A673 (cell line): ENCODE measurements at regions not wholly inside any gene's neighbourhood (a gene's known extent, or its start where the extent isn't known, plus 50 kb on each side); places are given as distances from the start of the nearest gene placed in this dataset.

Experiments
- BruUV-seq: library from RNA; stranded (reverse); fragments of 400-500 nt; replicated peaks from 2 replicates; lab custom pipeline; 2021; lab: Mats Ljungman, UMichigan
- CTCF ChIA-PET: fragments of 300-600 bp; sonication (Branson Sonifier 250); formaldehyde crosslinking; loops from one replicate; lab custom pipeline; 2022; ENCODE audit warnings: antibody characterized with exemption; lab: Charles Lee
- POLR2A ChIA-PET: fragments of 300-600 bp; sonication (Branson Sonifier 250); formaldehyde crosslinking; loops from one replicate; lab custom pipeline; 2022; ENCODE audit warnings: antibody characterized with exemption; ENCODE audit not compliant: low non-redundant PET; lab: Charles Lee
- DNase-seq: peaks from one replicate; pipeline ENCODE4 v3.0.0-alpha.2; 2015; ENCODE audit warnings: low spot score
- H3K27ac ChIP-seq: fragments of 200-600 bp; sonication (generic); 2 replicates; pipeline ENCODE4 v1.5.1; 2016; ENCODE audit warnings: mixed run types, low read depth, mild to moderate bottlenecking, mixed read lengths, antibody characterized with exemption, low read length; ENCODE audit not compliant: poor library complexity, severe bottlenecking
- H3K27me3 ChIP-seq: fragments of 200-600 bp; sonication (generic); replicated peaks from 2 replicates; pipeline ENCODE4 v1.6.1; 2017; ENCODE audit warnings: mixed run types, low read depth, mild to moderate bottlenecking, mixed read lengths, antibody characterized with exemption, low read length; ENCODE audit not compliant: insufficient read depth, poor library complexity
- H3K36me3 ChIP-seq: fragments of 200-600 bp; sonication (generic); 2 replicates; pipeline ENCODE4 v1.6.1; 2016; ENCODE audit warnings: mixed run types, mild to moderate bottlenecking, mixed read lengths, antibody characterized with exemption, low read length; ENCODE audit not compliant: insufficient read depth, poor library complexity, severe bottlenecking
- H3K4me1 ChIP-seq: fragments of 200-600 bp; sonication (generic); 2 replicates; pipeline ENCODE4 v1.6.1; 2017; ENCODE audit warnings: mixed run types, mild to moderate bottlenecking, mixed read lengths, antibody characterized with exemption, low read length; ENCODE audit not compliant: insufficient read depth, poor library complexity, severe bottlenecking
- H3K4me3 ChIP-seq: fragments of 200-600 bp; sonication (generic); 2 replicates; pipeline ENCODE4 v1.5.1; 2016; ENCODE audit warnings: low read depth, mixed run types, mild to moderate bottlenecking, mixed read lengths, low read length; ENCODE audit not compliant: poor library complexity, severe bottlenecking
- H3K9me3 ChIP-seq: fragments of 200-600 bp; sonication (generic); 2 replicates; pipeline ENCODE4 v1.6.1; 2016; ENCODE audit warnings: mixed run types, low read depth, mild to moderate bottlenecking, mixed read lengths, antibody characterized with exemption, low read length; ENCODE audit not compliant: poor library complexity, severe bottlenecking
- CTCF ChIP-seq: fragments of 300-800, 200-600 bp; sonication (generic); conservative IDR thresholded peaks from 2 replicates; pipeline ENCODE4 v1.5.1; 2017; ENCODE audit warnings: low read depth, mild to moderate bottlenecking, antibody characterized with exemption, low read length, moderate library complexity, mixed read lengths
- EZH2 ChIP-seq: fragments of 200-600 bp; sonication (generic); IDR thresholded peaks from 2 replicates; pipeline ENCODE4 v1.6.1; 2017; ENCODE audit warnings: borderline replicate concordance, low read depth, mild to moderate bottlenecking, mixed read lengths, antibody characterized with exemption, low read length; ENCODE audit not compliant: poor library complexity, severe bottlenecking
- intact Hi-C: fragments of 100-400 bp; cut with micrococcal nuclease; formaldehyde crosslinking; loops from one replicate; pipeline ENCODE4 v1.10.0; 2022; ENCODE audit not compliant: unreplicated experiment

- Histone ChIP-seq H3K27me3 (no peaks in the 10 kb centered on the region), H3K27ac (no peak overlapping the region), H3K4me1 (no peaks in the 10 kb centered on the region), H3K9me3 (no peaks in the 10 kb centered on the region), H3K4me3 (no peak overlapping the region), H3K36me3 (no peaks in the 10 kb centered on the region)
- DNase-seq, result no peak
- BruUV-seq, result no TSS peak
- ChIA-PET CTCF (no interaction called here), POLR2A (no interaction called here)
- TF ChIP-seq CTCF, result no peak
- no peak for TF ChIP-seq EZH2
- intact Hi-C loops, result no loop called here
These were observed 204.6 kb downstream of the CD83 start for GRCh38 chr6:14321992-14322772.

GRCh38 chr6:14322841-14323240, 205.3 kb downstream of the CD83 start:
- Histone ChIP-seq H3K27me3 (no peaks in the 10 kb centered on the region), H3K4me3 (no peak overlapping the region), H3K36me3 (no peaks in the 10 kb centered on the region), H3K4me1 (no peaks in the 10 kb centered on the region), H3K9me3 (no peaks in the 10 kb centered on the region), H3K27ac (no peak overlapping the region)
- no TSS peak for BruUV-seq
- no peak for DNase-seq
- CTCF ChIA-PET, result no interaction called here
- POLR2A ChIA-PET, result no interaction called here
- intact Hi-C loops, result no loop called here
- TF ChIP-seq EZH2 (no peak), CTCF (no peak)

GRCh38 chr6:14326774-14327173, 209.2 kb downstream of the CD83 start:
- H3K9me3 ChIP-seq, result no peaks in the 10 kb centered on the region
- POLR2A ChIA-PET, result no interaction called here
- BruUV-seq, result no TSS peak
- intact Hi-C loops, result no loop called here
- H3K27ac ChIP-seq, result no peak overlapping the region
- no peak for DNase-seq
- CTCF ChIA-PET, result no interaction called here
- TF ChIP-seq EZH2 (no peak), CTCF (no peak)
- no peaks in the 10 kb centered on the region for H3K27me3 ChIP-seq
- H3K4me3 ChIP-seq, result no peak overlapping the region
- H3K36me3 ChIP-seq, result no peaks in the 10 kb centered on the region
- H3K4me1 ChIP-seq, result no peaks in the 10 kb centered on the region
